NB4 (cell line): ENCODE measurements at regions not wholly inside any gene's neighbourhood (a gene's known extent, or its start where the extent isn't known, plus 50 kb on each side); places are given as distances from the start of the nearest gene placed in this dataset.

Experiments
- DNase-seq: peaks from one replicate; pipeline ENCODE4 v3.0.0; 2010; ENCODE audit warnings: low read depth
- H3K4me3 ChIP-seq: one replicate; pipeline ENCODE4 v1.5.1; 2011; ENCODE audit warnings: mild to moderate bottlenecking, low read depth, low read length, moderate library complexity
- CTCF ChIP-seq: IDR thresholded peaks from one replicate; pipeline ENCODE4 v1.5.1; 2012; ENCODE audit warnings: low read depth, low read length
- MAX ChIP-seq: IDR thresholded peaks from 2 replicates; pipeline ENCODE4 v1.6.1; 2011; ENCODE audit warnings: low read depth, low read length
- MYC ChIP-seq: IDR thresholded peaks from 2 replicates; pipeline ENCODE4 v1.6.1; 2011; ENCODE audit warnings: low read depth, low read length
- POLR2A ChIP-seq: IDR thresholded peaks from 2 replicates; pipeline ENCODE4 v1.6.1; 2011; ENCODE audit warnings: mild to moderate bottlenecking; ENCODE audit not compliant: insufficient read length; ENCODE audit errors: extremely low read depth

- DNase-seq, result no peak
- TF ChIP-seq CTCF, result no peak
- TF ChIP-seq MAX, result no peak
- no peak for TF ChIP-seq MYC
- TF ChIP-seq POLR2A, result no peak
- no peak overlapping the region for H3K4me3 ChIP-seq
These were observed 432.8 kb upstream of the PTPRD start for GRCh38 chr9:11045589-11045988.

GRCh38 chr9:11063263-11063662, 450.5 kb upstream of the PTPRD start:
- no peak for TF ChIP-seq CTCF
- no peak for TF ChIP-seq MYC
- TF ChIP-seq POLR2A, result no peak
- no peak for TF ChIP-seq MAX
- no peak for DNase-seq
- no peak overlapping the region for H3K4me3 ChIP-seq

GRCh38 chr9:11064909-11065308, 452.1 kb upstream of the PTPRD start:
- peak; percentile 83 for DNase-seq
- H3K4me3 ChIP-seq, result peak overlapping the region; percentile 54
- TF ChIP-seq POLR2A, result peak; percentile 32
- peak; percentile 87 for TF ChIP-seq MAX
- no peak for TF ChIP-seq CTCF
- TF ChIP-seq MYC, result peak; percentile 96

GRCh38 chr9:11072176-11072575, 459.4 kb upstream of the PTPRD start:
- no peak for TF ChIP-seq MAX
- TF ChIP-seq CTCF, result no peak
- TF ChIP-seq MYC, result no peak
- TF ChIP-seq POLR2A, result no peak
- no peak overlapping the region for H3K4me3 ChIP-seq
- no peak for DNase-seq

- TF ChIP-seq CTCF, result no peak
- no peak for TF ChIP-seq POLR2A
- no peak for DNase-seq
- no peak overlapping the region for H3K4me3 ChIP-seq
These were observed 473.8 kb upstream of the PTPRD start for GRCh38 chr9:11086561-11086960.

- TF ChIP-seq MAX, result no peak
- no peak for TF ChIP-seq CTCF
- TF ChIP-seq MYC, result no peak
- TF ChIP-seq POLR2A, result no peak
- no peak for DNase-seq
- H3K4me3 ChIP-seq, result no peak overlapping the region
These were observed 476.1 kb upstream of the PTPRD start for GRCh38 chr9:11088821-11089374.
